ENCODE measurements at regions not wholly inside any gene's neighbourhood (a gene's known extent, or its start where the extent isn't known, plus 50 kb on each side); places are given as distances from the start of the nearest gene placed in this dataset.

GRCh38 chr14:84390010-84390409 lies 1139.9 kb upstream of the FLRT2 start:
- TF ChIP-seq, protein P1, sequence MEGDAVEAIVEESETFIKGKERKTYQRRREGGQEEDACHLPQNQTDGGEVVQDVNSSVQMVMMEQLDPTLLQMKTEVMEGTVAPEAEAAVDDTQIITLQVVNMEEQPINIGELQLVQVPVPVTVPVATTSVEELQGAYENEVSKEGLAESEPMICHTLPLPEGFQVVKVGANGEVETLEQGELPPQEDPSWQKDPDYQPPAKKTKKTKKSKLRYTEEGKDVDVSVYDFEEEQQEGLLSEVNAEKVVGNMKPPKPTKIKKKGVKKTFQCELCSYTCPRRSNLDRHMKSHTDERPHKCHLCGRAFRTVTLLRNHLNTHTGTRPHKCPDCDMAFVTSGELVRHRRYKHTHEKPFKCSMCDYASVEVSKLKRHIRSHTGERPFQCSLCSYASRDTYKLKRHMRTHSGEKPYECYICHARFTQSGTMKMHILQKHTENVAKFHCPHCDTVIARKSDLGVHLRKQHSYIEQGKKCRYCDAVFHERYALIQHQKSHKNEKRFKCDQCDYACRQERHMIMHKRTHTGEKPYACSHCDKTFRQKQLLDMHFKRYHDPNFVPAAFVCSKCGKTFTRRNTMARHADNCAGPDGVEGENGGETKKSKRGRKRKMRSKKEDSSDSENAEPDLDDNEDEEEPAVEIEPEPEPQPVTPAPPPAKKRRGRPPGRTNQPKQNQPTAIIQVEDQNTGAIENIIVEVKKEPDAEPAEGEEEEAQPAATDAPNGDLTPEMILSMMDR (IDR thresholded peaks at IDR 0.05): no peak
- TF ChIP-seq POLR2A (IDR thresholded peaks at IDR 0.05): no peak
